Stimulated activated CD8-positive, alpha-beta memory T cell treated with anti-CD3 and anti-CD28 coated beads, Interleukin-15, amount 100 ng/mL, for 1 hour (primary cell): ENCODE measurements at regions not wholly inside any gene's neighbourhood (a gene's known extent, or its start where the extent isn't known, plus 50 kb on each side); places are given as distances from the start of the nearest gene placed in this dataset.
"Not testable (repeated sequence)": the region's sequence is repeated elsewhere in the genome, so short reads cannot be mapped to it uniquely, and the experiment has no call there.

Source experiments
- DNase-seq: peaks from one replicate; pipeline ENCODE4 v3.0.0-alpha.2; 2020; ENCODE audit warnings: low read depth

DNA sequence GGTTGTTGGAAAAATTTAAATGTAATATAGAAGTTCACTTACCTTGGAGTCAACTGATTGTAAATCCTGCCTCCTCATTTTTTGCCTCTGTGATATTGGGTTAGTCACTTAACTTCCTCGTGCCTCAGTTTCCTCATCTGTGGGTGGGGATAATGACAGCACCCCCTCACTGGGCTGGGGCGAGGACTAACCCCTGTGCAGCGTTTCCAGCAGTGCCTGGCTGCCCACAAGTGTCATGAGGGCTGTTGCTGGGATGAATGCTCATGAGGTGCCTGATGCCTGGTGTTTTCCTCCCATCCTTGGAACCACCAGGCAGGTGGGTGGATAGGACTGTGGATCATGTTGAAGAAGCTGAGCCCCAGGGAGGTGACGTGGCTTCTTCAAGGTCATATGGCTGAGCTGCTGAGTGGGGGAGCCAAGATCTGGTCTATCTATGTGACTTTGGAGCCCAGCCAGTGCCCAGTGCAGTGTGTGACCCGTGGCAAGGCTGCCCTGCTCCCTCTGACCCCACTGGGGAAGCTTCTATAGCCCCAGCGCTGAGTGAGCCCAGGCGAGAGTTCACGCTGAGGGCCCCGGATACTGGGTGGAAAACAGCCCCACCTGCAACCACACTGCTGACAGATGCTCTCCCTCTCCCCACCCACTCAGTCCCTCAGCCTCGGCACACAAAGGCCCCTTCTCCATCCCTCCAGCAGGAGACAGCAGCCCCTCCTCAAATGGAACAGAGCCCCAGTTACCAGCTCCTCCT is 446.0 kb downstream of the PTPRU start:
- DNase-seq, result no peak

- not testable (repeated sequence) for DNase-seq
Observed at GRCh38 chr1:29681416-29681815, 445.1 kb downstream of the PTPRU start.

GRCh38 chr1:29679828-29680558 is 443.7 kb downstream of the PTPRU start:
- no peak for DNase-seq

- DNase-seq, result no peak
Observed at GRCh38 chr1:29679316-29679715, 443.0 kb downstream of the PTPRU start.

DNA sequence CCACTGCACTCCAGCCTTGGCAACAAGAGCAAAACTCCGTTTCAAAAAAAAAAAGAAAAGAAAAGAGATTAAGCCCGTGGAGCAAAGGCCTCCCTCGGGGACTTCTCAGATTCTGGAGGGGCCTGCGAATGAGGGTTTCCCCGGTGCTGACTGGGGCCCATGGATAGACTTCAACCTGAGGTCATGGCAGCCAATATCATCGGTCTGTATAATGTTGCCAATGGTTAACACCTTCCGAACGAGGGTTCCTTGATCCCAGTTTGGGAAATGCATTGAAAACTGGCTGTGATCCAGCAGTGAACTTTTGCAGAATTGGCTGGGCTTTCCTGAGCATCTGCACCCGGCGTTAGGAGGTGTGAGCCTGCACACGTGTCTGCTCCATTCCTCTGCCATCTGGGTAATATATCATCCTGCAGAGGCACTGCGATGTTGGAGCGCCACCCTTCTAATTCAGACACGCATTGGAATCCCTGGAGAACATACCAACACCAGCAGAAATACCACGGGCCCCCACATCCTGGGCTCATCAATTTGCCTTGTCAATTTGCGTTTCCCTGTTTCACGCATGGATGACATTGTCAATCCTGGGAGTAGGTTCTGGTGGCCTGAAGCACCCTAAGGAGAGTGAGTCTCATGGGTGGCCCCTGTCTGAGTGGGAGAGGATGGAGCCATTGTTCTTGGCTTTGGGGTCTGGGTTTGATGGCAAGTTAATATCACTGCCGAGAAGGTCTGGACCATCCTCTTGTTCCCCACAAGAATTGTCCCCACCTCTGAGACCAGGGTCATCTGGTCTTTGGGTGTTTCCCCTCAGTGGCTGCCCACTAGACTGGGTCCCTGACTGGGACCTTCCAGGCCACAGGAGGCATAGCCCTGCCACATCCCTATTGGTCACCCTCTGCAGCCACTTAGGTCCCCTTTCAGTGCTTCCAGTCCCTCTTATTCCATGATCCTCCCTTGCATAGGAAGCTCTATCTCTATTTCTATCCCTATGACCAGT is 441.0 kb downstream of the PTPRU start:
- no peak for DNase-seq

DNA sequence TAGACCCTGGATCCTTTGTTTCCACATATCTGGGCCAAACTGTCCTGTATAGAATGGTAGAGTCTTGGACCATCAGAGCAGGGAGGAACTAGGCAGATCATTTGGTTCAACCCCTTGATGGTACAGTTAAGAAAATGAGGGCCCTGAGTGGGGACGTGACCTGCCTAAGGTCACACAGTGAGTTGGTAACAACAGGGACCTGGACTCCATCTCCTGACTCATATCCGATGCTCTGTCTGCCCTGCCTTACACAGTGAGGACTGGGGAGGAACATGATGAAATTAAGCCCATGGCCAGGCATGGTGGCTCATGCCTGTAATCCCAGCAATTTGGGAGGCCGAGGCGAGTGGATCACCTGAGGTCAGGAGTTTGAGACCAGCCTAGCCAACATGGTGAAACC is 440.2 kb downstream of the PTPRU start:
- no peak for DNase-seq

- DNase-seq, result no peak
Observed at GRCh38 chr1:29675481-29676263, 439.4 kb downstream of the PTPRU start.

GRCh38 chr1:29674627-29675326 is 438.5 kb downstream of the PTPRU start:
- no peak for DNase-seq

- no peak for DNase-seq
Observed at GRCh38 chr1:29673669-29674626, 437.6 kb downstream of the PTPRU start.

DNA sequence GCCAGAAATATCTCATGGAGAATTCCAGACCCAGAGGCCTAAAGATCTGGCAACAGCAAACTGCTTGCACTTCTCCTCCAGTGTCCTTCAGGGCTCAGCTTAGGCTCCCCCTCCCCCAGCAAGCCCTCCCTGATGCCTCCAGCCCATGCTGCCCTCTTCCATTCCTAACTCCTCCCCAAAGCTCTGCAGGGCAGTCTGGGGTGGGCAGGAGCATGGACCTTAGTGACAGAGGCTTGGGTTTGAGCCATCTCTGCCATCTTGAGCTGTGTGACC is 436.8 kb downstream of the PTPRU start:
- no peak for DNase-seq

GRCh38 chr1:29672416-29673227 is 436.3 kb downstream of the PTPRU start:
- no peak for DNase-seq

- DNase-seq, result no peak
Observed at GRCh38 chr1:29671446-29672356, 435.4 kb downstream of the PTPRU start.

DNA sequence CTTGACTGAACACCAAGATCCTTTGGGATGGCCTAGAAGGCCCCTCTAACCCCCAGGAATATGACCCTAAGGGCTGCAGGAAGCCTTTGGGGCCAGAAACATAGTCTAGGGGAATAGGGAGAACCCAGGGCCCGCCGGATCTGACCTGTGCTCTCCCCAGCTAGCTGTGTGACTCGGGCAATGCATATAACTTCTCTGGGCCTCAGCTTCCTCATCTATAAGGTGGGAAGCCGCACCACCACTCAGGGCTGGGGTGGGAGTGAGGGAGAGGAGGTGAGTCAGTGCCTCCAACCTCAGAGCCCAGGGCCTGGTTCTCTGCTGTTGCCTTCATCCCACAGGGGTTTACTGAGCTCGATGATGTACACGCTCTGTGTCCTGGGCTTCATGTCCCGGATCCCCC is 434.4 kb downstream of the PTPRU start:
- DNase-seq, result no peak

DNA sequence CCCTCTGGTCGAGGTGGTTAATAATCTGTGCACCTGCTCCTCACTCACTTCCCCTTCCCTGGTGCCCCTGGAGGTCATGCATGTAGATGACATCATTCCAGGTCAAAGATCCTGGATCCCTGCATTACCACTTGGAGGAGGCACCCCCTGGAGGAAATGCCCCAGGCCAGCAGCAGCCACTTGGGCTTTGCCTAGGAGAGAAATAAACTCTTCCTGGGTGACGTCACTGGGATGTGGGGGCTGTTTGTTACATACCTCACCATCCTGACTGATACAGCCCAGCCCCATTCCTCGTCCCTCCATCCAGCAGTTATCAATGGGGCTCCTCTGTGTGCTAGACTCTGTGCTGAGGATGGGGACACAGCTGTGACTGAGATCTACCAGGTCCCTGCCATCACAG is 433.6 kb downstream of the PTPRU start:
- DNase-seq, result no peak

- DNase-seq, result no peak
Observed at GRCh38 chr1:29669158-29669871, 433.0 kb downstream of the PTPRU start.

DNA sequence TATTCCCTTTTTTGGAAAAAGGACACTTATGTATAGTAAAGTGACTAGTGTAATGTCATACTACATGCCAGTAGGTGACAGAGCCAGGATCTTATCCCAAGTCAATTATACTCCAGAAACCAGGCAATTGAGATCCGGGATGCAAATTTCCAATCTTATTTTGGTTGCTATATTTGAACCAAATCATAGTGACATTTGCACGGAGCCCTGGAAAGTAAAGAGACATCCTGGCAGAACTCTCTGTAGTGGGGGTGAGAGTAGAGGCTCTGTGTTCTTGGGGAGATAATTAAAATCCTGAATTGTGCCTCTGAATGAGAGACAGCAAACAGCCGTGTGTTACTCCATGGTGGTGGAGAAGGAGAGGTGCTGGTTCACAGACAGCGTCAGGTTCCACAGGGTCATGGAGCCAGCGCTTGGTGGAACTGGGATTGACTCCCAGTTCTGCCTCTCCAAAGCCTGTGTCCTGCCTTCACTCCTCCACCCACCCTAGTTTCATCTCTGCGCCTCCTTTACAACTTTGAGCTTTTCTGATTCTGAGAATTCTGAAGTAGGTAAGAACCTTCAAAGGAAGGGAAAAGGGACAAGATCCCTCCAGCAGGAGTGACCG is 432.3 kb downstream of the PTPRU start:
- no peak for DNase-seq

- DNase-seq, result no peak
Observed at GRCh38 chr1:29667951-29668350, 431.6 kb downstream of the PTPRU start.
